ENCODE measurements at regions not wholly inside any gene's neighbourhood (a gene's known extent, or its start where the extent isn't known, plus 50 kb on each side); places are given as distances from the start of the nearest gene placed in this dataset.

GRCh38 chr4:108432418-108432817, 188.0 kb upstream of the RPL34 start:
- no peaks in the 10 kb centered on the region for H3K36me3 ChIP-seq (ENCODE audit: insufficient read depth, low read length)
- ChIA-PET CTCF (ENCODE audit: unreplicated experiment) (no interaction called here), POLR2A (interaction anchor here (1.1 kb wide), 1 partner anchor 21 kb away, joined by 3 read pairs; no protein-coding TSS in a partner anchor)
- no peak for DNase-seq (ENCODE audit: low spot score)
- TF ChIP-seq EZH2phosphoT487 (IDR thresholded peaks at IDR 0.05; ENCODE audit: borderline replicate concordance, low read depth, low read length) = no peak
- TF ChIP-seq CTCF (conservative IDR thresholded peaks at IDR 0.05; ENCODE audit: low read length) = no peak
- H3K9me2 ChIP-seq (ENCODE audit: insufficient read depth, low read length) = no peaks in the 10 kb centered on the region
- no peaks in the 10 kb centered on the region for H3K9me3 ChIP-seq (ENCODE audit: low read length)
- no TSS peak for BruUV-seq (replicated peaks)
- intact Hi-C loops (cut with micrococcal nuclease; ENCODE audit: unreplicated experiment) = no loop called here
- no peak overlapping the region for H2AFZ ChIP-seq (ENCODE audit: low read length)
- H3K4me1 ChIP-seq (ENCODE audit: insufficient read depth, low read length, poor library complexity, severe bottlenecking) = no peaks in the 10 kb centered on the region
- H3K79me2 ChIP-seq (ENCODE audit: insufficient read depth, low read depth, low read length) = no peaks in the 10 kb centered on the region
- no peak overlapping the region for H3K27ac ChIP-seq (ENCODE audit: low read depth, low read length, poor library complexity, severe bottlenecking)
- no peak overlapping the region for H3K4me2 ChIP-seq (ENCODE audit: low read length)
- no peaks in the 10 kb centered on the region for H4K20me1 ChIP-seq (ENCODE audit: insufficient read depth, low read length)
- no peak overlapping the region for H3K4me3 ChIP-seq (ENCODE audit: low read depth, low read length, poor library complexity, severe bottlenecking)

GRCh38 chr4:108431986-108432385, 188.4 kb upstream of the RPL34 start:
- no peaks in the 10 kb centered on the region for H4K20me1 ChIP-seq (ENCODE audit: insufficient read depth, low read length)
- no peak overlapping the region for H2AFZ ChIP-seq (ENCODE audit: low read length)
- TF ChIP-seq EZH2phosphoT487 (IDR thresholded peaks at IDR 0.05; ENCODE audit: borderline replicate concordance, low read depth, low read length) = no peak
- no peak for TF ChIP-seq CTCF (conservative IDR thresholded peaks at IDR 0.05; ENCODE audit: low read length)
- H3K4me1 ChIP-seq (ENCODE audit: insufficient read depth, low read length, poor library complexity, severe bottlenecking) = no peaks in the 10 kb centered on the region
- POLR2A ChIA-PET = interaction anchor here (1.1 kb wide), 1 partner anchor 20 kb away, joined by 3 read pairs; no protein-coding TSS in a partner anchor
- H3K36me3 ChIP-seq (ENCODE audit: insufficient read depth, low read length) = no peaks in the 10 kb centered on the region
- no peaks in the 10 kb centered on the region for H3K9me2 ChIP-seq (ENCODE audit: insufficient read depth, low read length)
- CTCF ChIA-PET (ENCODE audit: unreplicated experiment) = no interaction called here
- intact Hi-C loops (cut with micrococcal nuclease; ENCODE audit: unreplicated experiment) = no loop called here
- H3K4me3 ChIP-seq (ENCODE audit: low read depth, low read length, poor library complexity, severe bottlenecking) = no peak overlapping the region
- no TSS peak for BruUV-seq (replicated peaks)
- H3K4me2 ChIP-seq (ENCODE audit: low read length) = no peak overlapping the region
- H3K79me2 ChIP-seq (ENCODE audit: insufficient read depth, low read depth, low read length) = no peaks in the 10 kb centered on the region
- no peaks in the 10 kb centered on the region for H3K9me3 ChIP-seq (ENCODE audit: low read length)
- no peak overlapping the region for H3K27ac ChIP-seq (ENCODE audit: low read depth, low read length, poor library complexity, severe bottlenecking)
- no peak for DNase-seq (ENCODE audit: low spot score)

- ChIA-PET POLR2A (interaction anchor here (0.6 kb wide), 1 partner anchor 19 kb away, joined by 6 read pairs; no protein-coding TSS in a partner anchor), CTCF (ENCODE audit: unreplicated experiment) (no interaction called here)
- H3K4me1 ChIP-seq (ENCODE audit: insufficient read depth, low read length, poor library complexity, severe bottlenecking) = no peaks in the 10 kb centered on the region
- intact Hi-C loops (cut with micrococcal nuclease; ENCODE audit: unreplicated experiment) = no loop called here
- H3K4me2 ChIP-seq (ENCODE audit: low read length) = no peak overlapping the region
- TF ChIP-seq EZH2phosphoT487 (IDR thresholded peaks at IDR 0.05; ENCODE audit: borderline replicate concordance, low read depth, low read length) = no peak
- TF ChIP-seq CTCF (conservative IDR thresholded peaks at IDR 0.05; ENCODE audit: low read length) = no peak
- no peaks in the 10 kb centered on the region for H3K36me3 ChIP-seq (ENCODE audit: insufficient read depth, low read length)
- no peaks in the 10 kb centered on the region for H3K79me2 ChIP-seq (ENCODE audit: insufficient read depth, low read depth, low read length)
- no peaks in the 10 kb centered on the region for H3K9me3 ChIP-seq (ENCODE audit: low read length)
- H2AFZ ChIP-seq (ENCODE audit: low read length) = no peak overlapping the region
- no peak for DNase-seq (ENCODE audit: low spot score)
- H3K9me2 ChIP-seq (ENCODE audit: insufficient read depth, low read length) = no peaks in the 10 kb centered on the region
- BruUV-seq (replicated peaks) = no TSS peak
- H4K20me1 ChIP-seq (ENCODE audit: insufficient read depth, low read length) = no peaks in the 10 kb centered on the region
- H3K27ac ChIP-seq (ENCODE audit: low read depth, low read length, poor library complexity, severe bottlenecking) = no peak overlapping the region
- no peak overlapping the region for H3K4me3 ChIP-seq (ENCODE audit: low read depth, low read length, poor library complexity, severe bottlenecking)
Observed at GRCh38 chr4:108430921-108431320, 189.5 kb upstream of the RPL34 start.

Data from OCI-LY7 (cell line).